Muscle layer of duodenum (tissue), 2 donors: ENCODE measurements at regions not wholly inside any gene's neighbourhood (a gene's known extent, or its start where the extent isn't known, plus 50 kb on each side); places are given as distances from the start of the nearest gene placed in this dataset.

ENCODE experiments used
- H3K27ac ChIP-seq: one replicate; pipeline ENCODE4 v1.7.0; 2013; ENCODE audit warnings: mild to moderate bottlenecking, low read length
- H3K27me3 ChIP-seq: one replicate; pipeline ENCODE4 v1.7.0; 2013; ENCODE audit warnings: low read depth, mild to moderate bottlenecking, control low read depth, low read length
- H3K36me3 ChIP-seq, 2 donors: one replicate each; pipeline ENCODE4 v1.7.0; 2013; ENCODE audit warnings: low read length in 2 of 2, control low read depth in 1 of 2, mild to moderate bottlenecking in 1 of 2; ENCODE audit not compliant: insufficient read depth in 2 of 2, control insufficient read depth in 1 of 2
- H3K4me1 ChIP-seq, 2 donors: one replicate each; pipeline ENCODE4 v1.7.0; 2013; ENCODE audit warnings: low read length in 2 of 2, mild to moderate bottlenecking in 2 of 2, control low read depth in 1 of 2, moderate library complexity in 1 of 2; ENCODE audit not compliant: insufficient read depth in 2 of 2, control insufficient read depth in 1 of 2
- H3K4me3 ChIP-seq, 2 donors: one replicate each; pipeline ENCODE4 v1.7.0; 2013; ENCODE audit warnings: low read length in 2 of 2, low read depth in 1 of 2, mild to moderate bottlenecking in 1 of 2
- H3K9me3 ChIP-seq, 2 donors: one replicate each; pipeline ENCODE4 v1.7.0; 2013; ENCODE audit warnings: low read length in 2 of 2, control low read depth in 1 of 2, mild to moderate bottlenecking in 1 of 2; ENCODE audit not compliant: control insufficient read depth in 1 of 2
- donor health status: healthy.

DNA sequence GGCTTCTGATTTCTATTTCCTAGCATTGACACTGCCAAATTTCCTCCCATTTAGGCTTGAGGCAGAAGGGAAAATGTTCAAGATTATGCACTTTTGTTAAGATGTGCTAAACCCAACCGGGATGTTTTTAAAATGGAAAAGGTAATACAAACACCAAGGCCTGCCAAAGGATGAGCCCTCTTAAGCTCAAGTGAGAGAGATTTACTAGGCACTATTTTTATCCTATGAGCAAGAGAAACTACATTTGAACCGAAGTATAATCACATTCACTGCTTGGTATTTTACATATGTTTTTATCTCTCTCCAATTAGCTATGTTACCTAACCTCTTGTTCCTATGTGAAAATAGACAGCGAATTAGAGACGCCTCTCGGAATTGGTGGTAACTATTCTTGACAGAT, 295.8 kb downstream of the GABRB3 start:
- H3K27me3 ChIP-seq = no peaks in the 10 kb centered on the region
- H3K4me1 ChIP-seq = no peaks in the 10 kb centered on the region
- H3K4me3 ChIP-seq = no peak overlapping the region
- peaks cover 0 to 7% of the 10 kb centered on the region in 2 donors for H3K9me3 ChIP-seq
- no peak overlapping the region for H3K27ac ChIP-seq
- H3K36me3 ChIP-seq = no peaks in the 10 kb centered on the region

DNA sequence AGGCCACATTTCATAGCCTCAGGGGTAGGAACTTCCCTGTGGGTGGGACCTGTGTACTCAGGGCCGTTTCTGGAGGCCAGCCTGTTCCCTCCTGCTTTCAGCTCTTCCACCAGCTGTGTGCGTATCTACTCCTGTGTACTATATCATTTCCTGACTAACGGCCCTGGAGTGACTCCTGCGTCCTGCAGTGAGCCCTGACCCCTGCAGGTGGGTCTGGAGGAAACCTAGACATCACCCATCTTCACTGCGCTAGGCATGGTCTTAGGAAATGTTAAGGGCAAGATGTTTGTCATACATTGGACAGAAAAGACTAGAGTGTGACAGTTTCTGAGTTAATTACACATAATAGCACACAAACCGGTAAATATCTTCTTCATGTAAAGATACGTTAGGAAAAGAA, 297.3 kb downstream of the GABRB3 start:
- Histone ChIP-seq H3K36me3 (no peaks in the 10 kb centered on the region), H3K9me3 (peaks cover 0 to 7% of the 10 kb centered on the region in 2 donors), H3K4me3 (no peak overlapping the region), H3K27ac (no peak overlapping the region), H3K4me1 (no peaks in the 10 kb centered on the region), H3K27me3 (no peaks in the 10 kb centered on the region)

DNA sequence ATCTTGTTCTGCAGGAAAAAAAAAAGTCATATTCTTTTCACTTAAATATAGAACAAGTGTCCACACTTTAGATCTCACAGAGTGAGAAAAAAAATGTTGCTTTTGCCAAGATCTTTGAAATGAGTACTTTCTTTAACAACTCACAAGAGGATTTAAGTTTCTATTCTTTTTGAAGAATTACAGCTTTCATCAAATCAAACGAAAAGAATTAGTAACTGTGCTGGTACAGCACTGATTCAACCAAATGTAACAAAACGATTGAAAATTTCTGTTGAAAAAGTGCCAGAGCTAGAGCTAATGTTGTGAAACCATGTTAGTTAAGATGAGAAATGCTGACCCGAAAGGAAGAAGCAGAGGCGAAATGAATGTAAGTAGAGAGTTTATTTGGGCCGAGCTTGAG, 300.2 kb downstream of the GABRB3 start:
- no peak overlapping the region for H3K27ac ChIP-seq
- no peaks in the 10 kb centered on the region for H3K27me3 ChIP-seq
- no peaks in the 10 kb centered on the region for H3K36me3 ChIP-seq
- H3K4me1 ChIP-seq = no peaks in the 10 kb centered on the region
- no peak overlapping the region for H3K4me3 ChIP-seq
- peaks cover 0 to 11% of the 10 kb centered on the region in 2 donors for H3K9me3 ChIP-seq

DNA sequence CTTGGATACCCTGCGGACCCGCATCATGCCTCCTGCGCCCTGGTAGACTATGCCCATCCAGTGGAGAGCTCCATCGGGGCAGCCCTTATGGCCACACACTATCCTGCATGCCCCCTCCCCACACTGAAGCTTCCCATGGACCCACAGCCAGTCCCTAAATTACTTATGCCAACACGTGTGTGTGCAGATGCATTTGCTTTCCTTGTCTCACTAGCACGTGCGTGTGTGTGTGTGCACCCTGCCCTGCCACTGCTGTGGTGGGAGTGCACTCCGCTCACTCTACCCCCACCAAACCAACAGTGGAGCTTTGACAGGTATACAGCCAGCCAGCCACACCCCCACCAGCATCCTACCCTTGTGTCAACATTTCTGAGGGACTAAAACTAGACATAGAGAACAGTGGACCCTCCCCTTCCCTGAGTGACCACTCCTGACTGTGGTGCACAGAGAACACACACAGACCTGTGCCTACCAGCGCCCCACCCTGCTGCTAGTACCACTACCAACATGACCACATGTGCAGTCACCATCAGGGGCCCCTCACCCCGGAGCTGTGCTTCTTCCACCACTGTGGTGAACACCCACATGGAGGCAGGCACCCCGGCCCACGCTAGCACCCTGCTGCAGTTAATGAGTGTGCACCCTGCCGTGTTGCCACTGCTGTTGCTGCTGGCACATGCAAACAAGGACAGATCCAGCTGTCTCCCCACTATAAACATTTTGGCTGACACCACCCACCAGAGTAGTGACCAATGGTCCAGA, 310.8 kb downstream of the GABRB3 start:
- H3K27ac ChIP-seq = no peak overlapping the region
- H3K4me1 ChIP-seq = no peaks in the 10 kb centered on the region
- H3K4me3 ChIP-seq = no peak overlapping the region
- H3K9me3 ChIP-seq = peaks cover 3 to 14% of the 10 kb centered on the region in 2 donors
- no peaks in the 10 kb centered on the region for H3K27me3 ChIP-seq
- H3K36me3 ChIP-seq = no peaks in the 10 kb centered on the region

DNA sequence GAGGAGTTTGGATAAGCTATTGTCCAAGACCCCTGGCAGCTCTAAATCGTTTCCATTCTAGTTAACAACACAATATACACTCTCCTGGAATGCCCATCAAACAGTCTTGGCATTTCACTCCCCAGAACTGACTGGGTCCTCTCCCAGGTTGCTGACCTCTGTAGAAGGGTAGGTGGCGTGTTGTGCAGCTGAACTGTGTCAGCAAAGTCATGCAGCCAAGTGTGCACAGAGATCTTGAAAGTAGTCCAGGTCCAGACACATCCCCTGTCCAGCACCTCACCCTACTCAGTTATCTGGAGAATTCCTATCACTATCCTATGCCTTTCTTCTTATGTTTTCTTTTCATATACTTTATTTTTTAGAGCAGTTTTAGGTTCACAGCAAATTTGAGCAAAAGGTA, 312.7 kb downstream of the GABRB3 start:
- H3K27ac ChIP-seq = no peak overlapping the region
- no peaks in the 10 kb centered on the region for H3K4me1 ChIP-seq
- H3K9me3 ChIP-seq = peaks cover 4 to 11% of the 10 kb centered on the region in 2 donors
- H3K4me3 ChIP-seq = no peak overlapping the region
- H3K27me3 ChIP-seq = no peaks in the 10 kb centered on the region
- H3K36me3 ChIP-seq = no peaks in the 10 kb centered on the region

DNA sequence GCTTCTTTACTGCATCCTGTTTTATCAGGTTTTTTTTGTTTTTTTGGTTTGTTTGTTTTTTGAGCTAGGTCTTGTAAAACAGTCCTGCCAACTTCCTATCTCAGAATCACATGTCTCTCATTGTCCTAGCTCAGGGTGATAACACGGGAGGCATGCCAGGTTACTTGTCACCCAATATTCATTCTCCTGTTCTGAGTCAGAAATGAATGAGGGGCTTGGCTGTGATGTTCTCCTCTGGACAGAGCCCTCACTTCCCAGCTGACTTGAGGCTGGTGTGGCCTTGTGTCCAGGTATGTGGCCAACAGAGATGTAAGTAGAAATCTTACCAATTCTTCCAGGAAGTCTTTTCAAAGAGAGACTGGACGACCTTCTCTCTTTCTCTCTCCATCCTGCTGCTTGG, 317.0 kb downstream of the GABRB3 start:
- H3K9me3 ChIP-seq = peaks cover 4 to 5% of the 10 kb centered on the region in 2 donors
- H3K4me1 ChIP-seq = no peaks in the 10 kb centered on the region
- no peak overlapping the region for H3K4me3 ChIP-seq
- H3K27me3 ChIP-seq = no peaks in the 10 kb centered on the region
- no peak overlapping the region for H3K27ac ChIP-seq
- no peaks in the 10 kb centered on the region for H3K36me3 ChIP-seq

DNA sequence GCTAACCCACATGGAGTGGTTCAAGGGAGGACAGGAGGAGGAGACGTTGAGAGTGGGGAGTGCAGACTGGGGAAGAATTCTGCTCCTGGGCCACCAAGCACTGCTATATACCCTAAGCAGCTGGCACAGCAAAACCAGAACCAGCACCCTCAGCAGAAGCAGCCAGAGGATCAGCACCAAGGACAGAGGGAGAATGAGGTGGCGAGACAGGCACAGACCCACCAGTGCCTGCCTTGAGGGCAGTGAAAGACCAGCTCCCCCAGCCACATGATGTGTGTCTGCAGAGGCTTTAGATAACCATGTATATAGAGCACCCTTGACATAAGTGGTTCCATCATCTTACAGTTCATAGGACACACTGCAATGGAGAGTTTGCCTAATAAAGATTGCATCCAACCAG, 319.0 kb downstream of the GABRB3 start:
- no peak overlapping the region for H3K4me3 ChIP-seq
- no peaks in the 10 kb centered on the region for H3K4me1 ChIP-seq
- H3K27me3 ChIP-seq = no peaks in the 10 kb centered on the region
- H3K9me3 ChIP-seq = peaks cover 4 to 7% of the 10 kb centered on the region in 2 donors
- no peak overlapping the region for H3K27ac ChIP-seq
- no peaks in the 10 kb centered on the region for H3K36me3 ChIP-seq

DNA sequence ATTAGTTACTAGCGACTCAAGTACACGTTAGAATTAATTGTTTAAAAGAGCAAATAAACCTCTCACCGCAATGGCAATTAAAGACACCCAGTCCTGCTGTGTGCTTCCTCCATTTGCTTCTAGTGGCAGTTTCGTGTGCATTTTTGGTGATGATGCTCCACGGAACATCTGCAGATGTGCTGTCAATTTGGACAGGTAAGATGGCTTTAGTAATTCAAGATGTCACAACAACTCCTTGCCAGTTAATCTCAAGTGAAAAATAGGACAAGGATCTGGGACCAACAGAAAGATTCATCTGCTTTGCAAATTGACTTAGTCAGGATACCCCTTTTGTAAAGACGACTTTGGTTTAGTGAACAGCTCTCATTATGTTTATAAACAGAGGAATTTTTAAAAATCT, 320.9 kb downstream of the GABRB3 start:
- H3K4me1 ChIP-seq = no peaks in the 10 kb centered on the region

DNA sequence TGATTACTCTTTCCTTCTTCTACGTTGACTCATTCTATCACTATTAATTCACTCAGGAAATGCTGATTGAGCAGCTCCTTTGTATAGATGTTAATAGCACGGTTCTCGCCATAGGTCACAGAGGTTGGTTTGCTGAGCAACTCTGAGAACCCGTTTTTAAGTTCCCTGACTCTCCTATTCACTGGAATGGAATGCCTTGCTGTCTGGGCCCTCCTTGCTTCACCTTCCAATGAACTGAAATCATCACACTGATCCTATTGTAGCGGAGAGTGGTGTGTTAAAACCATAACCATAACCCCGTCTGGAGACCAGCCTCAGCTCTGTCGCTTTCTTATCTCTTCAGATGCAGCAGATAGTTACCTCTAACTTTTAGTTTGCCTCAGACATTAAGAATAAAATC, 323.6 kb downstream of the GABRB3 start:
- no peak overlapping the region for H3K27ac ChIP-seq

More for the DNA sequence above, 320.9 kb downstream of the GABRB3 start:
- Histone ChIP-seq H3K4me3 (no peak overlapping the region), H3K36me3 (no peaks in the 10 kb centered on the region), H3K27me3 (no peaks in the 10 kb centered on the region), H3K9me3 (peaks cover under 1 to 2% of the 10 kb centered on the region in 2 donors), H3K27ac (no peak overlapping the region)

DNA sequence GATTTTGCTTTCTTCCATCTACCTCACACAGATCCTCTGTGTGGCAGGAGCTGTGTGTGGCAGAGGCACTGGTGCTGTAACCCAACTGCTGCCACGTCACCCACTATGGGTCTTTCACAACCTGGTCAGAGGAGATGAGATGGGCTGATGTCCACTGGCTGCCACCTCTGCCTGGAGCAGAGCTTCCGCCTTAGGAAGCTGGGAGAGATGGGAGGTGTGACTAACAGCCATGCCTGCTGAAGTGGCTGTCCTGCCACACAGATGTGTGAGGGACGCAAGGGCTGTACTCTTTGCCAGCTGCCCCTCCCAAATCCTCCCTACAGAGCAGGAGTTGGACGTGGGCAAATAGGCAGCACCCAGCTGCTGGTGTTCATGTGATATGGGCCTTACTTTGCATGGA, 329.5 kb downstream of the GABRB3 start:
- no peak overlapping the region for H3K4me3 ChIP-seq
- H3K27me3 ChIP-seq = no peaks in the 10 kb centered on the region
- H3K27ac ChIP-seq = no peak overlapping the region
- no peaks in the 10 kb centered on the region for H3K36me3 ChIP-seq
- H3K9me3 ChIP-seq = no peaks in the 10 kb centered on the region
- no peaks in the 10 kb centered on the region for H3K4me1 ChIP-seq

More for the DNA sequence above, 323.6 kb downstream of the GABRB3 start:
- no peaks in the 10 kb centered on the region for H3K36me3 ChIP-seq
- no peaks in the 10 kb centered on the region for H3K4me1 ChIP-seq
- no peak overlapping the region for H3K4me3 ChIP-seq
- H3K27me3 ChIP-seq = no peaks in the 10 kb centered on the region
- peaks cover 0 to 2% of the 10 kb centered on the region in 2 donors for H3K9me3 ChIP-seq

DNA sequence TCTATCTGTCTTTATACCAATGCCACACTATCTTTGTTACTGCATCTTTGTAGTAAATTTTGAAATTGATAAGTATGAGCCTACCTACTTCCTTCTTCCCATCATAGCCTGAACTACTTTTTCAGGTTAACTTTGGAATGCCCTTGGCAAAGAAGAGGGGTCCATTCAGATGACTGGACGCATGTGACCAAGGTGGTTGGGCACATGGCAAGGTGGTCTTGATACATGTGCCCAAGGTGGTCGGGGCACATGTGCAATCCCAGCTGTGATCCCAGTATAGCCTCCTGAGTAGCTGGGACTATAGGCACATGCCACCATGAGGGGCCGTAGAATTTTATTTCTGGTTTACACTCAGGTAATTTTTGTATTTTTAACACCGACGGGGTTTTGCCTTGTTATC, 330.2 kb downstream of the GABRB3 start:
- Histone ChIP-seq H3K27ac (no peak overlapping the region), H3K9me3 (no peaks in the 10 kb centered on the region), H3K27me3 (no peaks in the 10 kb centered on the region), H3K4me1 (no peaks in the 10 kb centered on the region), H3K4me3 (no peak overlapping the region), H3K36me3 (no peaks in the 10 kb centered on the region)

DNA sequence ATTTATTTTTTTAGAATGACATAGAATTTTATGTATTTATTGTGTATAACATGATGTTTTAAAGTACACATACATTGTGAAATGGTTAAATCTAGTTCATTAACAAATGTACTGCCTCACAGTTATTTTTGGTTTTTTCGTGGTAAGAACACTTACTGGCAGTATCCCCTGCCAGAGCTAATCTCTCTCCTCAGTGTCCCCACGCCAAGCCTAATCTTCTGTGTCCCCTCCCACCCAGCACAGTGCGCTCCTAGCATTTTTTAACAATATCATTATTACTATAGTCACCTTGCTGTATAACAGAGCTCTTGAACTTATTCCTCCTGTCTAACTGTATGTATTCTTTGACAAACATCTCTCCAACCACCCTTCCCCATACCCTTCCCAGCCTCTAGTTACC, 333.2 kb downstream of the GABRB3 start:
- Histone ChIP-seq H3K27ac (no peak overlapping the region), H3K4me1 (no peaks in the 10 kb centered on the region), H3K9me3 (no peaks in the 10 kb centered on the region)

More for the DNA sequence above, 333.2 kb downstream of the GABRB3 start:
- Histone ChIP-seq H3K27me3 (no peaks in the 10 kb centered on the region), H3K36me3 (no peaks in the 10 kb centered on the region), H3K4me3 (no peak overlapping the region)
